SK-N-SH treated with all-trans-retinoic acid at 6 μM for 48 hours (cell line): ENCODE measurements at regions not wholly inside any gene's neighbourhood (a gene's known extent, or its start where the extent isn't known, plus 50 kb on each side); places are given as distances from the start of the nearest gene placed in this dataset.

Source experiments
- BACH2 ChIP-seq: fragments of 250-450 bp; sonication (Bioruptor Pico); IDR thresholded peaks from 2 replicates; pipeline ENCODE4 v1.9.0; 2021; ENCODE audit warnings: mild to moderate bottlenecking, borderline replicate concordance
- CREB5 ChIP-seq: fragments of 250-450 bp; sonication (Bioruptor Pico); IDR thresholded peaks from 2 replicates; pipeline ENCODE4 v1.5.1; 2020; ENCODE audit warnings: low read depth, mild to moderate bottlenecking, moderate library complexity
- CSRNP3 ChIP-seq: fragments of 250-450 bp; sonication (Bioruptor Pico); IDR thresholded peaks from 2 replicates; pipeline ENCODE4 v1.5.1; 2021; ENCODE audit warnings: mild to moderate bottlenecking, moderate library complexity
- ESRRG ChIP-seq: fragments of 250-450 bp; sonication (Bioruptor Pico); IDR thresholded peaks from 2 replicates; pipeline ENCODE4 v1.6.1; 2021; ENCODE audit warnings: mild to moderate bottlenecking
- GLIS3 ChIP-seq: fragments of 250-450 bp; sonication (Bioruptor Pico); IDR thresholded peaks from 2 replicates; pipeline ENCODE4 v1.5.0; 2020; ENCODE audit warnings: mild to moderate bottlenecking, moderate library complexity
- PATZ1 ChIP-seq: fragments of 250-450 bp; sonication (Bioruptor Pico); IDR thresholded peaks from 2 replicates; pipeline ENCODE4 v1.8.0; 2020; ENCODE audit warnings: mild to moderate bottlenecking, moderate library complexity, borderline replicate concordance
- PPARA ChIP-seq: fragments of 250-450 bp; sonication (Bioruptor Pico); IDR thresholded peaks from 2 replicates; pipeline ENCODE4 v1.5.0; 2020; ENCODE audit warnings: mild to moderate bottlenecking, borderline replicate concordance
- TCF4 ChIP-seq: fragments of 250-450 bp; sonication (Bioruptor Pico); IDR thresholded peaks from 2 replicates; pipeline ENCODE4 v1.8.0; 2021; ENCODE audit warnings: mild to moderate bottlenecking, moderate library complexity, borderline replicate concordance
- ZFP3 ChIP-seq: fragments of 250-450 bp; sonication (Bioruptor Pico); IDR thresholded peaks from 2 replicates; pipeline ENCODE4 v1.5.0; 2020; ENCODE audit warnings: mild to moderate bottlenecking, moderate library complexity
- ZFP30 ChIP-seq: fragments of 450-650 bp; formaldehyde crosslinking; IDR thresholded peaks from 2 replicates; pipeline ENCODE4 v1.5.0; 2022; ENCODE audit warnings: mild to moderate bottlenecking, moderate library complexity
- ZNF70 ChIP-seq: fragments of 450-650 bp; formaldehyde crosslinking; IDR thresholded peaks from 2 replicates; pipeline ENCODE4 v1.5.0; 2020; ENCODE audit warnings: mild to moderate bottlenecking, moderate library complexity
- ZNF8 ChIP-seq: fragments of 450-650 bp; formaldehyde crosslinking; IDR thresholded peaks from 2 replicates; pipeline ENCODE4 v1.5.0; 2020; ENCODE audit warnings: mild to moderate bottlenecking, moderate library complexity

GRCh38 chr14:86279405-86279804 is 749.5 kb downstream of the FLRT2 start:
- no peak for TF ChIP-seq ZFP3 (CRISPR knock-in tag)
- TF ChIP-seq CSRNP3 (CRISPR knock-in tag) = no peak
- TF ChIP-seq PATZ1 = no peak
- TF ChIP-seq TCF4 (CRISPR knock-in tag) = no peak
- no peak for TF ChIP-seq ZNF8 (CRISPR knock-in tag)
- TF ChIP-seq GLIS3 = no peak
- TF ChIP-seq ZFP30 (CRISPR knock-in tag) = no peak
- TF ChIP-seq ZNF70 (CRISPR knock-in tag) = no peak
- TF ChIP-seq BACH2 (CRISPR knock-in tag) = no peak
- no peak for TF ChIP-seq ESRRG (CRISPR knock-in tag)
- TF ChIP-seq PPARA (CRISPR knock-in tag) = no peak
- TF ChIP-seq CREB5 = no peak
